Neuronal stem cell (in vitro differentiated cells): ENCODE measurements at regions not wholly inside any gene's neighbourhood (a gene's known extent, or its start where the extent isn't known, plus 50 kb on each side); places are given as distances from the start of the nearest gene placed in this dataset.

Experiments used
- DNase-seq: peaks from one replicate; pipeline ENCODE4 v3.0.0-alpha.2; 2013; ENCODE audit warnings: low spot score
- H2AFZ ChIP-seq: one replicate; pipeline ENCODE4 v1.6.1; 2013; ENCODE audit warnings: mild to moderate bottlenecking, low read length, inconsistent platforms
- H2AK5ac ChIP-seq: 2 replicates; pipeline ENCODE4 v1.6.1; 2013; ENCODE audit warnings: low read depth, mild to moderate bottlenecking, inconsistent platforms, low read length, moderate library complexity, mixed read lengths
- H2BK120ac ChIP-seq: 2 replicates; pipeline ENCODE4 v1.6.1; 2013; ENCODE audit warnings: low read depth, mild to moderate bottlenecking, inconsistent platforms, low read length, moderate library complexity, mixed read lengths
- H2BK12ac ChIP-seq: one replicate; pipeline ENCODE4 v1.6.1; 2013; ENCODE audit warnings: low read length, inconsistent platforms
- H2BK15ac ChIP-seq: 2 replicates; pipeline ENCODE4 v1.6.1; 2013; ENCODE audit warnings: mild to moderate bottlenecking, low read length, inconsistent platforms, mixed read lengths
- H2BK5ac ChIP-seq: one replicate; pipeline ENCODE4 v1.6.1; 2013; ENCODE audit warnings: inconsistent platforms, mild to moderate bottlenecking, low read length, moderate library complexity
- H3K14ac ChIP-seq: one replicate; pipeline ENCODE4 v1.6.1; 2013; ENCODE audit warnings: low read length, inconsistent platforms
- H3K18ac ChIP-seq: 2 replicates; pipeline ENCODE4 v1.6.1; 2013; ENCODE audit warnings: low read length, inconsistent platforms
- H3K23ac ChIP-seq: 2 replicates; pipeline ENCODE4 v1.6.1; 2013; ENCODE audit warnings: low read depth, mild to moderate bottlenecking, mixed read lengths, low read length, inconsistent platforms; ENCODE audit not compliant: poor library complexity
- H3K27ac ChIP-seq: replicated peaks from 3 replicates; pipeline ENCODE4 v1.5.1; 2013; ENCODE audit warnings: low read length, inconsistent platforms
- H3K27me3 ChIP-seq, 3 experiments: 2 replicates each; pipeline ENCODE4 v1.6.1; 2013; ENCODE audit warnings: low read length in 3 of 3, mild to moderate bottlenecking in 2 of 3, inconsistent platforms in 1 of 3, low read depth in 1 of 3, mixed read lengths in 1 of 3, moderate library complexity in 1 of 3; ENCODE audit not compliant: control insufficient read depth in 3 of 3, insufficient read depth in 3 of 3
- H3K36me3 ChIP-seq, 2 donors: replicated peaks in 1 of 2; 2 replicates each; pipeline ENCODE4 v1.6.1; 2013; ENCODE audit warnings: low read length in 2 of 2; ENCODE audit not compliant: control insufficient read depth in 2 of 2, insufficient read depth in 2 of 2
- H3K4ac ChIP-seq: 2 replicates; pipeline ENCODE4 v1.6.1; 2013; ENCODE audit warnings: inconsistent platforms, mild to moderate bottlenecking, low read length, moderate library complexity
- H3K4me1 ChIP-seq, 2 donors: 1 replicate in 1 of 2; 2 replicates in 1 of 2; pipeline ENCODE4 v1.6.1; 2013; ENCODE audit warnings: low read length in 2 of 2, low read depth in 1 of 2; ENCODE audit not compliant: control insufficient read depth in 2 of 2, insufficient read depth in 1 of 2
- H3K4me2 ChIP-seq: one replicate; pipeline ENCODE4 v1.6.1; 2013; ENCODE audit warnings: mild to moderate bottlenecking, low read length, inconsistent platforms; ENCODE audit not compliant: insufficient read depth, poor library complexity, severe bottlenecking
- H3K4me3 ChIP-seq, 2 donors: 2 replicates each; pipeline ENCODE4 v1.5.1; 2013; ENCODE audit warnings: low read length in 2 of 2, mild to moderate bottlenecking in 2 of 2, inconsistent platforms in 1 of 2, moderate library complexity in 1 of 2
- H3K79me1 ChIP-seq: one replicate; pipeline ENCODE4 v1.6.1; 2013; ENCODE audit warnings: low read depth, mild to moderate bottlenecking, inconsistent platforms, low read length, moderate library complexity
- H3K9ac ChIP-seq: one replicate; pipeline ENCODE4 v1.6.1; 2013; ENCODE audit warnings: mild to moderate bottlenecking, low read depth, low read length, inconsistent platforms; ENCODE audit not compliant: poor library complexity
- H3K9me3 ChIP-seq, 2 donors: replicated peaks in 1 of 2; 2 replicates each; pipeline versions ENCODE3 to v1.6.1; 2013; ENCODE audit warnings: low read length in 2 of 2, mild to moderate bottlenecking in 2 of 2, inconsistent platforms in 1 of 2, low read depth in 1 of 2, mixed read lengths in 1 of 2, moderate library complexity in 1 of 2; ENCODE audit not compliant: control insufficient read depth in 2 of 2, insufficient read depth in 1 of 2
- H4K8ac ChIP-seq: one replicate; pipeline ENCODE4 v1.6.1; 2013; ENCODE audit warnings: low read depth, mild to moderate bottlenecking, inconsistent platforms, low read length, moderate library complexity
- H4K91ac ChIP-seq: one replicate; pipeline ENCODE4 v1.6.1; 2013; ENCODE audit warnings: low read length, low read depth, mild to moderate bottlenecking, inconsistent platforms; ENCODE audit not compliant: poor library complexity
- WGBS, 2 donors: extraction: QIAGEN DNeasy Blood & Tissue Kit; methylation state at CpG; one replicate each; pipeline ENCODE4 v1.1.7; 2013; ENCODE audit warnings: missing lambda C conversion rate in 2 of 2, mixed read lengths in 1 of 2; ENCODE audit not compliant: insufficient read length in 2 of 2, insufficient replicate concordance in 1 of 2; ENCODE audit errors: extremely low coverage in 2 of 2; 5-methylcytosine and 5-hydroxymethylcytosine counted together

DNA sequence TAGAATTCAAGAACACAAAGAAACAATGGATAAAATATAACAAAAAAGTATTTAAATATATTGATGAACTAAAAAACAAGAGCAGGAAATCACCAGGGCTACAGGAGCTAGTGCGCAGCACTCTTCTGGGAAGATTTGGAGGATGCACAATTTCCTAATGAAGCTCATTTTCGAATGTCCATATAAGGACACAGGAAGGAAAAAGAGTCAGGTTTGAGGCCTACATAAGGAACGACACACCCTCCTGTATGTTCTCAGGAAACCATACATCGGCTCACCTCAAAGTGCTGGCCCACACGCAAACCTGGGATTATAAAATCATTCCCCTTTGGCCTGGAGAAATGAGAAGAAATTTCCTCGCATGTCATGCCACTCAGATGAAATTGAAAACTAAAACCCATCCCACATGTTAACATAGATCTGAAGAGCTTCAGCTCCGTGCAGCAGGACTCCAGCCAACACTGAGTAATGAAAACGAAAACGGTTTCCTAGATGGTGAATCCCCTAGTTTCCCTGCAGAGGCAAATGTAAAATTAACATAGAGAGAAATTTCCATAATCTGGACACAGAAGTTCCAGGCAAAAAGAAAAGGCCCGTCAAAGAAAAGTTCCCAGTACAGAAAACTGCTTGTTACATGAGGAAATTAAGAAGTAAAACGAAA is 825.8 kb downstream of the SOCS6 start:
- Histone ChIP-seq H2BK120ac (no peak overlapping the region), H2AK5ac (no peak overlapping the region), H3K27ac (no peak overlapping the region), H3K4me3 (no peak overlapping the region), H3K27me3 (no peaks in the 10 kb centered on the region), H3K23ac (no peak overlapping the region), H3K9me3 (no peaks in the 10 kb centered on the region), H3K18ac (no peak overlapping the region), H2BK15ac (no peak overlapping the region), H4K91ac (no peak overlapping the region), H3K36me3 (no peaks in the 10 kb centered on the region), H4K8ac (no peak overlapping the region), H2BK5ac (no peak overlapping the region), H3K79me1 (no peaks in the 10 kb centered on the region), H3K4me1 (no peaks in the 10 kb centered on the region), H3K14ac (no peak overlapping the region), H2AFZ (no peak overlapping the region), H3K4ac (no peak overlapping the region), H3K9ac (no peak overlapping the region), H3K4me2 (no peak overlapping the region), H2BK12ac (no peak overlapping the region)
- WGBS, 2 donors = no CpG with 5 or more reads among the region's 11 CpGs
- DNase-seq = no peak

DNA sequence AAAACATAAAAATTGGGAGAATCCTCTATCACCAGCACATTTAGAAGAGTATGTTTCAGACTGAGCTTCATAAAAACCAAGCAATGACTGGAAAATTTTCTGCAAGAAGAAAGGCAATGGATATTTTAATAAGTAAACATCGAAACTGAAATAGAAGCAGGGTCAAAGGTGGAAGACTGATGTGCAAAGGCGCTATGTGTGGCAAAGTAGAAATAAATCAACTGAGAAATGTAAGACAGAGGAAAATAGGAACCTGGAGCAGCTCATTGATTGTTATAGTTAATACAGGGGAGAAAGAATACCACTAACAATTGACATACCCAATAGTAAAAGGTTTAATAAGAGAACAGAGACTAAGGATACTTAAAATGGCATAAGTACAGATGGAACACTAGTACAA is 818.4 kb downstream of the SOCS6 start:
- H2BK120ac ChIP-seq = no peak overlapping the region
- no peak overlapping the region for H3K18ac ChIP-seq
- no peak overlapping the region for H2BK5ac ChIP-seq
- H2BK12ac ChIP-seq = no peak overlapping the region
- no peak overlapping the region for H3K9ac ChIP-seq
- no peak overlapping the region for H4K91ac ChIP-seq
- no peak overlapping the region for H3K27ac ChIP-seq
- H2AFZ ChIP-seq = no peak overlapping the region
- H3K23ac ChIP-seq = no peak overlapping the region
- no peak overlapping the region for H2AK5ac ChIP-seq
- H3K36me3 ChIP-seq = no peaks in the 10 kb centered on the region
- no peak overlapping the region for H3K14ac ChIP-seq
- H3K4me3 ChIP-seq = no peak overlapping the region
- peaks cover 0 to 2% of the 10 kb centered on the region in 2 donors for H3K4me1 ChIP-seq
- no peak overlapping the region for H2BK15ac ChIP-seq
- H3K27me3 ChIP-seq = no peaks in the 10 kb centered on the region
- no peak overlapping the region for H3K4ac ChIP-seq
- no peaks in the 10 kb centered on the region for H3K9me3 ChIP-seq
- H4K8ac ChIP-seq = no peak overlapping the region
- no peak overlapping the region for H3K4me2 ChIP-seq
- DNase-seq = no peak
- no CpG with 5 or more reads among the region's 2 CpGs for WGBS, 2 donors
- no peaks in the 10 kb centered on the region for H3K79me1 ChIP-seq

DNA sequence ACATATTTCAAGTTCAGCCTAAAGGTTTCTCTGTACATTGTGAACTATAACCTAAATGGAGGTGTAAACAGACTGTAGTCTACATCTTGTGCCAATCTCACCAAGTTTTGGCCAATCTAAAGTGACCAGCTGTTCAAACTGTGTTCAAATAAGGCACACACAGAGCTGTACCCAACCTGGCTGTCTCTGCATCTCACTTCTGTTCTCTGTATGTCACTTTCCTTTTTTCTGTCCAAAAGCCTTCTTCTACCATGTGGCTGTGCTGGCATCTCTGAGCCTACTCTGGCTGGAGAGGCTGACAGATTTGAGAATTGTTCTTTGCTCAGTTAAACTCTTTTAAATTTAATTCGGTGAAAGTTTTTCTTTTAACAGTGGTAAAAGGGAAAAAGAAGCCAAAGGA is 817.9 kb downstream of the SOCS6 start:
- Histone ChIP-seq H3K23ac (no peak overlapping the region), H3K36me3 (no peaks in the 10 kb centered on the region), H3K9me3 (no peaks in the 10 kb centered on the region), H4K8ac (no peak overlapping the region), H2BK5ac (no peak overlapping the region), H3K27ac (no peak overlapping the region), H2AK5ac (no peak overlapping the region), H2BK15ac (no peak overlapping the region), H3K79me1 (no peaks in the 10 kb centered on the region), H3K4ac (no peak overlapping the region), H3K14ac (no peak overlapping the region), H2BK120ac (no peak overlapping the region), H3K9ac (no peak overlapping the region), H3K4me3 (no peak overlapping the region), H4K91ac (no peak overlapping the region), H2BK12ac (no peak overlapping the region), H3K4me1 (peaks cover 0 to 2% of the 10 kb centered on the region in 2 donors), H3K18ac (no peak overlapping the region), H2AFZ (no peak overlapping the region), H3K27me3 (no peaks in the 10 kb centered on the region), H3K4me2 (no peak overlapping the region)
- WGBS, 2 donors = no CpG with 5 or more reads among the region's 1 CpG
- DNase-seq = no peak

DNA sequence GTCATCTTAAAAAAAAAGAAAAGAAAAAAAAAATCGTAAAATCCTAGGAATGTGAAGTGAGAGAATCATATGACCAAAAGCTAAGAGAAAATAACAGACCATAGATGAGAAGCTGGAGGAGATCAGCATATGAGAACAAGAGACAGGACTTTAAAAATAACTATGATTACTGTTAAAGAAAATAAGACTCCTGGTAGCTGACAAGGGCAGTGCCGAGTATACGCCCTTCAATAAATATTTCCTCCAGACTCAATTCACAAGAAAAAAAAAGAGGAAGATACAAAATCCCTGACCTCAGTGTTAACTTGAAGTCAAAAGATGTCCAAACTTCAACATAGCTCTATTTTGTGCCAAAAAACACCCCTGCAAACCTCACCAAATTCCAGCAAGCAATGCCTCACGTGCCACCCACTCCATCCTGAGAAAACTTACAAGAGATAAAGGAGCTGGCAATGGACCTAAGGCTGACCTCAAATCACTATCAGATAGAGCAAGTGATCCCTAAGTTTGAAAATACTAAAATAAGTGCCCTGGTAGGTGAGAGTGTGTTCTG is 817.2 kb downstream of the SOCS6 start:
- WGBS, 2 donors = no CpG with 5 or more reads among the region's 4 CpGs
- H3K4me1 ChIP-seq = peaks cover 0 to 2% of the 10 kb centered on the region in 2 donors
- H3K9ac ChIP-seq = no peak overlapping the region
- no peak overlapping the region for H4K8ac ChIP-seq
- no peak overlapping the region for H3K4ac ChIP-seq
- no peak overlapping the region for H4K91ac ChIP-seq
- H2BK5ac ChIP-seq = no peak overlapping the region
- no peak for DNase-seq
- no peak overlapping the region for H3K23ac ChIP-seq
- no peak overlapping the region for H3K18ac ChIP-seq
- no peak overlapping the region for H2BK120ac ChIP-seq
- H3K27me3 ChIP-seq = no peaks in the 10 kb centered on the region
- no peaks in the 10 kb centered on the region for H3K79me1 ChIP-seq
- no peak overlapping the region for H3K27ac ChIP-seq
- H2AK5ac ChIP-seq = no peak overlapping the region
- no peak overlapping the region for H3K4me2 ChIP-seq
- no peak overlapping the region for H2AFZ ChIP-seq
- no peak overlapping the region for H2BK12ac ChIP-seq
- no peak overlapping the region for H3K4me3 ChIP-seq
- H3K14ac ChIP-seq = no peak overlapping the region
- no peaks in the 10 kb centered on the region for H3K36me3 ChIP-seq
- H2BK15ac ChIP-seq = no peak overlapping the region
- no peaks in the 10 kb centered on the region for H3K9me3 ChIP-seq
